GM12864 (cell line): ENCODE measurements at regions not wholly inside any gene's neighbourhood (a gene's known extent, or its start where the extent isn't known, plus 50 kb on each side); places are given as distances from the start of the nearest gene placed in this dataset.

ENCODE experiments used
- DNase-seq: peaks from one replicate; pipeline ENCODE4 v3.0.0-alpha.2; 2011; ENCODE audit warnings: low read depth
- H3K4me3 ChIP-seq: 2 replicates; pipeline ENCODE4 v1.5.1; 2011; ENCODE audit warnings: mild to moderate bottlenecking, low read depth, low read length, control low read depth
- TF ChIP-seq, protein P1 (sequence below): IDR thresholded peaks from 2 replicates; pipeline ENCODE4 v1.5.1; 2011; ENCODE audit warnings: low read depth, mild to moderate bottlenecking, moderate library complexity, low read length, control low read depth, inconsistent platforms; ENCODE audit errors: missing control alignments

DNA sequence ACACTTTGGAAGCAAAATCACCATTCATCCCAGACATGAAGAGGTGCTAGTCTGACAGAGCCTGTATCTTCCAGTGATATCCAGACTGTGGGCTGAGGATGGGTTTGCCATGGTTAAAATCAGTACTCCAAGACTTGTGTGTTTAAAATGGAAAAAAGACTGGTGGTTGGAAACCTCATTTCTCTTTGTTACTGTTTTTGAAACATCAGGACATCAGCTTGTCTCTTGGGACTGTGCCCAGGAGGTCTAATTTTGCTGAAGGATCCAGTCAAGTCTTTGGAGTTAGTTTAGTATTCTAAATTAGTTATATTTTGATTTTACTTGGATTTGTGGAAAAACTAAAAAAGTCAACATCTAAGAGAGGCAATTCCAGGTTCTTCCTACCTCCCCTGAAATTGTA, 578.4 kb downstream of the PLCL1 start:
- no peak overlapping the region for H3K4me3 ChIP-seq
- TF ChIP-seq, protein P1, sequence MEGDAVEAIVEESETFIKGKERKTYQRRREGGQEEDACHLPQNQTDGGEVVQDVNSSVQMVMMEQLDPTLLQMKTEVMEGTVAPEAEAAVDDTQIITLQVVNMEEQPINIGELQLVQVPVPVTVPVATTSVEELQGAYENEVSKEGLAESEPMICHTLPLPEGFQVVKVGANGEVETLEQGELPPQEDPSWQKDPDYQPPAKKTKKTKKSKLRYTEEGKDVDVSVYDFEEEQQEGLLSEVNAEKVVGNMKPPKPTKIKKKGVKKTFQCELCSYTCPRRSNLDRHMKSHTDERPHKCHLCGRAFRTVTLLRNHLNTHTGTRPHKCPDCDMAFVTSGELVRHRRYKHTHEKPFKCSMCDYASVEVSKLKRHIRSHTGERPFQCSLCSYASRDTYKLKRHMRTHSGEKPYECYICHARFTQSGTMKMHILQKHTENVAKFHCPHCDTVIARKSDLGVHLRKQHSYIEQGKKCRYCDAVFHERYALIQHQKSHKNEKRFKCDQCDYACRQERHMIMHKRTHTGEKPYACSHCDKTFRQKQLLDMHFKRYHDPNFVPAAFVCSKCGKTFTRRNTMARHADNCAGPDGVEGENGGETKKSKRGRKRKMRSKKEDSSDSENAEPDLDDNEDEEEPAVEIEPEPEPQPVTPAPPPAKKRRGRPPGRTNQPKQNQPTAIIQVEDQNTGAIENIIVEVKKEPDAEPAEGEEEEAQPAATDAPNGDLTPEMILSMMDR = no peak
- no peak for DNase-seq

DNA sequence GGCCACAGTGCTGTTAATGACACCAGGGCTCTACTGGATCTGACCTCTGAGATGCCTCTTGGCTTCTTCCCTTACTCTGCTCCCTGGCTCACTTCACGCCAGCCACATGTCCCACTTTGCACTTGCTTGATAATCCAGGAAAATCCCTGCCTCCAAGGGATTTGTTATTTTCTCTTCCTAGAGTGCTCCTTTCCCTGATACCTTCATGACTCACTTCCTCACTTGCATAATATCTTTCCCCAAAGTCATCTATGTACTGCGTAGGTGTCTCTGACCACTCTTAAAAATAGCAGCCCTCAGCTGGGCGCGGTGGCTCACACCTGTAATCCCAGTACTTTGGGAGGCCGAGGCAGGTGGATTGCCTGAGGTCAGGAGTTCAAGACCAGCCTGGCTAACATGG, 572.3 kb downstream of the PLCL1 start:
- H3K4me3 ChIP-seq = no peak overlapping the region
- TF ChIP-seq, protein P1 = no peak
- DNase-seq = no peak

DNA sequence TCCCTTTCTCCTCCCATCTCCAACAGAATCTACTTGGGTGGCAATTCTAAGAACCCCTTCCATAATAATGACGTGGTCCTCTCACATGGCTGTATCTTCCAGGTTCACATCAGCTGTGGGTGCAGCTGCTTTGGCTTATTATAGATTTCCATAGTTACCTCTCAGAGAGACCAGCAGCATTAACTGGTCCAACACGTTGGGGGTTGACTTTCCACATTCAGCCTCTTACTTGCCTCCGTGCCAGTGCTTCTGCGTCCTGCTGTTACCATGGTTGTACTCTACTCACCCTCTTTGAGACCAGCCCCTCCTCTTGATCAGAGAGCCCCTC, 570.7 kb downstream of the PLCL1 start:
- no peak for DNase-seq
- TF ChIP-seq, protein P1 = no peak
- H3K4me3 ChIP-seq = no peak overlapping the region

DNA sequence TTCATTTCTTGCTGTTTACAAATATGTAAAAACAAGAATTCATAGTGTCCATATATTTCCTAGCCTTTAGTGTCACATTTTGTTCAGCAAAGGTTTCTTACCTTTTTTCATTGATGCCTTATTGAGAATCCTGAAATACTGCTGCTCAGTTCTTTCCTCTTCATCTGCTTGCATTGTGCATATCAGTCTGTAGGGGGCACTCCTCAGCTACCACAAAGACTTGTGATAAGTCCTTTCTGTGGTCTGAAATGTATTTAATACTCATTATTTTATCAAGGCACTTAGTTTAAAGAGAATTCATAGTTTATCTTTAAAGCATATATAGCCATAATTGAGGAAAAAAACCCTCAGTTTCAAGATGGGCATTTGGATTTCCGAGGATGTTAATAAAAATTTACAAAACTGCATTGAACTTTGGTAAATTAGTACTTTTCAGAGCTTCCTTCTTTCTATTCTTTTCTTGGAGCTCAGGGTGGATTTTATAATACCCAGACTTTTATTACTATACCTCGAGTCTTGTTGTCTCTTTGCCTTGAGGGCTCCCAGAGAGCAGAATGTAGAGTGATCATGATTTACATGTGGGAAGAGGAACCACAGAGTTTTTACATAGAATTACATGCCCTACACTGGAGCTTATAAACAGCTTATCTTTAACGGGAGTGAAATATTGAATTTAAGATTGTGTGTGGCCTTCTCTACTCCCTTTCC, 570.1 kb downstream of the PLCL1 start:
- peak; percentile 21 for DNase-seq
- no peak overlapping the region for H3K4me3 ChIP-seq
- TF ChIP-seq, protein P1 = peak; percentile 64

DNA sequence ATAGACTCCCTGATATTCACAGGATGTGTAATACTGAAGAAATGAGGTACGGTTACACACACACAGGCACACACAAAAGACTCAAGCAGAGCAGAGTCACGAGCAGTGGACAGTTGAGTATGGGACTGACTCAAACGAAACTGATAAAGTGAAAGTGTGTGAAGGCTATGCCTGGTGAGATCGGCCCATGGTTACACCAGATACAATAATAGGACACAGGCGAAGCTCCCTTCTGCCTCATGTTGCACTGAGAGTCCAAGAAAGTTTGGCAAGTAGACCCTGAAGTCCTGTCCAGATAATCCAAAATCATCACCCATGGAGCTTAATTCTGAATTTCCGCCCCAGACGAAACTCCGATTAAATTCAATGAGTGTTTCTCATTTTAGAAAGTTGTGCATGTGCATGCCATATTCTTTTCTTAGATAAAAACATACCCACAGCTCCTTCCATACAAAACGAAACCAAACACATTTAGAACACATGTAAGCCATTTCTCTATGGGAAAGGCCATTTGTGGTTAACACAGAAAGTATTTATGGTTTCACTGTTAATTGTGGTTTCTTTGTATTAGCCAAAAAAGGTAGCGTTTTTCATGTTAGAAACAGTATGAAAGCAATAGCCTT, 567.6 kb downstream of the PLCL1 start:
- TF ChIP-seq, protein P1 = no peak
- peak overlapping the region; percentile 0; the same call in 1 of the 2 replicates for H3K4me3 ChIP-seq
- DNase-seq = peak; percentile 67

DNA sequence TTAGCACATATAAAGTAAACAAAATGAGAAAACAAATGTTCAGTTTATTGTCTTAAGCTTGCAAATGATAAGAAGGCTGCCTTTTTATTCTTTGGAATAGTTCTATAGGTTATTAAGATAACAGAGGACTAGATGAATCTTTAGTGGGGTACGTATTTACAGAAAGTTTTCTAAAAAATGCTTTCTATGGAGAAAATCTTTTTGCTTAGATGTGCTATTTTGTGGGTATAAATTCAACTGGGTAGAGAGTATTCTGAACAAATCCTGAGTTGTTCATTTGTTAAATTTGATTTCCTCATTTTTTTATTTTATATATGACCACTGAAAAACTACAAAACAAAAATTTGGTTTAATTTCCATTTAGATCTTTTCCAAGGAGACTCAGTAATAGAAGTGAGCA, 566.9 kb downstream of the PLCL1 start:
- TF ChIP-seq, protein P1 = no peak
- no peak overlapping the region for H3K4me3 ChIP-seq
- DNase-seq = no peak

DNA sequence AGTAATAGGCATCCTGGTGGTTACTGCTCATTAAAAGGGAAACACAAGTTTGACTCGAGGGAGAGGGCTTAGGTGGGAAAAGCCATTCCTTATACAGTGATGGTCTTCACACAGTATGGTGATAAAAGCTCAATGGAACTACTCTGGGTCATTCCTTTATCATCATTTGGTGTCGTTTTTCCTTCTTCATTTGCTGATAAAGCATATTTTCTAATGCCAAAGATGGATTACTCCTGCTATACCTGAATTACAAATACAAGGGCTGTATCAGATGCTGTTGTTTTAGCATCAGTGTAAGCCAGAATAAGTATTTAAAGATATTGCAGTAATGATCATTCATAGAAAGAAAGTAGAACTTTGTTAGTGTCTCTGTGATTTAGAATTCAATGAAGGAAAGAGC, 563.7 kb downstream of the PLCL1 start:
- no peak overlapping the region for H3K4me3 ChIP-seq
- DNase-seq = no peak
- TF ChIP-seq, protein P1 = no peak
